HG02798 (cell line): ENCODE measurements at regions not wholly inside any gene's neighbourhood (a gene's known extent, or its start where the extent isn't known, plus 50 kb on each side); places are given as distances from the start of the nearest gene placed in this dataset.

Experiments used
- ATAC-seq: cut with Tn5 transposase; IDR thresholded peaks from one replicate; pipeline ENCODE4 v1.9.1; 2021; ENCODE audit warnings: mild to moderate bottlenecking; ENCODE audit not compliant: unreplicated experiment, poor library complexity

DNA sequence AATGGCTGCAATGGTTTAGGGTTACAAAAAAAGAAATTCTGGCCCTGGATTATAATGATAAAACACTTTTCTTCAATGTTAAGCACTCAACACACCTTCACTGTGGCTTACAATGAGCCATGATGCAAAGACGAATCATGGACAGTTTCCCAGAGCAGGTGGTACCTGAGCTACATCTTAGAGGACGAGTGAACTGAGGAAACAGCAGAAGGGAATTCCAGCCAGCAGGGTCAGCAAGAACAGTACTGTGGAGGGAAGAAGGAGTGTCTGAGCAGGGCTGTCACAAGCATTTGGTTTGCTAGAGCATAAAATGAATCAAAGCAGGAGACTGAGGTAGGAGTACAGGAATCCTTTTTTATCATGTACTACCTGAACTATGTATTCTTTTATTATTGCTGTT is 332.8 kb upstream of the C11orf87 start:
- ATAC-seq, result no peak

DNA sequence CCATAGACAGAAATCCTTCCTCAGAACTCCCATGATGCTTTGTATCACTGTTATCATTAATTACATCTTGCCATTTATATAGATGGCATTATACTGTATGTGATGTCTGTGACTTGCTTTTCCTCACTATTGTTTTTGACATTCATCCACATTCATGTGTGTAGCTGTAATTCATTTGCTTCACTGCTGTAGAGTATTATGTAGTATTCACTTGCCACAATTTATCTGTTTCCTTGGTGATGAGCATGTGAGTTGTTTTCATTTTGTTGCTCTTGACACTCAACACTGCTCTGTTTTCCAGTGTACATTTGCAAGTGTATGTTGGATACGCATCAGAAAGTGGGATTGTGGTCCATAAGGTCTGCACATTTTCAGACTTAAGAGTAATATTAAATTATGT is 328.6 kb upstream of the C11orf87 start:
- no peak for ATAC-seq

- no peak for ATAC-seq
Measured at GRCh38 chr11:109096266-109096665, 325.7 kb upstream of the C11orf87 start.

DNA sequence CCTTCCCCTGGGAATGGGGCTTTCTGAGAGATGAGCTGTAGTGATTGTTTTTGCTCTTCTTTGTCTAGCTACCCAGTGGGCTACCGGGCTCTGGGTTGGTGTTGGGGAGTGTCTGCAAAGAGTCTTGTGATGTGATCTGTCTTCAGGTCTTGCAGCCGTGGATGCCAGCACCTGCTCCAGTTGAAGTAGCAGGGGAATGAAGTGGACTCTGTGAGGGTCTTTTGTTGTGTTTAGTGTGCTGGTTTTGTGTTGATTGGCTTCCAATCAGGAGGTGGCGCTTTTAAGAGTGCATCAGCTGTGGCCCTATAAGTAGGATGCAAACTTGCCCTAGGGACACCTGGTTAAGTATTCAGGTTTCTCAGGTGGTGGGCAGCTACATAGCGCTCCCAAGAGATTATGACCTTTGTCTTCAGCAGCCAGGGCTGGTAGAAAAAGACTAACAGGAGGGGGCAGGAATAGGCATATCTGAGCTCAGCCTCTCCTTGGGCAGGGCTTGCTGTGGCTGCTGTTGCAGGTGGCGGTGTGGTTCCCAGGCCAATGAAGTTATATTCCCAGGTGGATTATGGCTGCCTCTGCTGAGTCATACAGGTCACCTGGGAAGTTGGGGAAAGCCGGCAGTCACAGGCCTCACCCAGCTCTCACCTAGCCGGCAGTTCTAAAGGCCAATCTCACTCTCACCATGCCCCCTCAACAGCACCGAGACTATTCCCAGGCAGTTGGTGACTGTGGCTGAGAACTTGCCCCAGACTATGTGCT is 315.7 kb upstream of the C11orf87 start:
- no peak for ATAC-seq

- no peak for ATAC-seq
Measured at GRCh38 chr11:109109150-109109549, 312.8 kb upstream of the C11orf87 start.

- no peak for ATAC-seq
Measured at GRCh38 chr11:109109571-109110315, 312.2 kb upstream of the C11orf87 start.

DNA sequence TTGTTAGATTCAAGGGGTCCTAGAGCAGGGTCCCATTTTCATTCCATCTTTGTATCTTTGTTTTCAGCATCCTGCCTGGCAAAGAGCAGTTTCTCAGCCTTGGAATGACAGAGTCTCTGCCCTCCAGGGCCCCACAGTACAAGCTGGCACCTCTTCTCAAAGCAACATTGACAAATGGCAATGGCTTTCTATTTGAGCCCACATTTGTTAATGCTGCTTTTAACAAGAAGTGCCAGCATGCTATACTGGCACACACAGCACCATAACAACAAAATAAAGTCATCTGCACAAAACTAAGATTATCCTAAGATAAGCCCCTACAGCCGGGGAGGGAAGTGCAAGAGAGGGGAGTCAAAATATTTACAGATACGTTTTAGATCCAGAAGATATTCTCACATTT is 309.7 kb upstream of the C11orf87 start:
- ATAC-seq, result no peak

DNA sequence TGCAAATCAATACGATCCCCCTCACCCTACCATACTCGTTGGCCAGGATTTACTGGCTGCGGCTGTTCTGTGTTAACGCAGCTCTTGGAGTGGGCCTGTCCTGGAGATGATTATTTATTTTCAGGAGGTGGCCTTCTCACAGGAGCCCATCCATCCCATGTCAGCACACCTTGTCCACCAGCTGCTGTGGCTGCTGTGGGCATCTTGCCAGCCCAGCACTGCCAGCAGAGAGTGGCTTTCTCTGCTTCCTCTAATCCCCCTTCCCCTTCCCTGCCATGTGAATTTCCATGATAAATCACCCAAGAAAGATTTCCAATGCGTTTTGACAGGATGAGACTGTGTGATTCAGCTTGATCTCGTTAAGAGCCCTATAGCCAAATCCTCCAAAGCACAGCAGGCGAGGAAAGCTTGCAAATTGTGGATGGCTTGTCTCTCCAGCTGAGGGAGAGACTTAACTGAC is 309.1 kb upstream of the C11orf87 start:
- no peak for ATAC-seq

- ATAC-seq, result no peak
Measured at GRCh38 chr11:109120341-109120740, 301.6 kb upstream of the C11orf87 start.

DNA sequence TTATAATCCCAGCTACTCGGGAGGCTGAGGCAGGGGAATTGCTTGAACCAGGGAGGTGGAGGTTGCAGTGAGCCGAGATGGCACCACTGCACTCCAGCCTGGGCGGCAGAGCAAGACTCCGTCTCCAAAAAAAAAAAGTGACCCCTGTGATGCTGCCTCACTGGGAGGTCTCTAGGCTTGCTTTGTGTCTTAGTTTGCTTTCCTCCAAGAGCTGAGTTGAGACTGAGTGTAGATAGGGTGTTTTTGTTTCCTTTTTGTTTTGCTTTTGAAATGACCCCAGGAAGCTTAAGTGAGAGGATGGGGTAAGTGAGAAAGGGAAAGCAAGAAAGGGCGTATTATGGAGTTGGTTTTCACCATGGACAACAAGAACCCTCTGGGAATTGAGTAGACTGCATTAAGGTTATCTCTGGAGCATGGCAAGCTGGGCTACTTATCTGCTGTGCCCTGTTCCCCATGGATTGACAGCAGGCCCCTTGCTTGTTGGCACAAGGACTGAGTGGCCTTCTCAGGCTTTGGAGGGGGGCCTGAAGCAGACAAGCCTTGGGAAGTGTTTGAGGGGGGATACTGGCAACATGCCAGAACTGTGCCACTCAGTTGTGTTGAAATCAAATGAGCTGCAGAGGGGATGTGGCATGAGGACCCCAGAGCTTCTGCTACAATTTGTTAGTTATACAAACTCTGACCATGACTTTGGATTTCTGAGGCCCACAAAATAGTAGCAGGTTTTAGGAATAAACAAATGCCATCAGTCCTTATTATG is 300.6 kb upstream of the C11orf87 start:
- ATAC-seq, result no peak

GRCh38 chr11:109123816-109124787 is 297.9 kb upstream of the C11orf87 start:
- ATAC-seq, result no peak

GRCh38 chr11:109130910-109131309 is 291.1 kb upstream of the C11orf87 start:
- ATAC-seq, result no peak

- no peak for ATAC-seq
Measured at GRCh38 chr11:109132539-109132938, 289.5 kb upstream of the C11orf87 start.

- no peak for ATAC-seq
Measured at GRCh38 chr11:109133159-109133558, 288.8 kb upstream of the C11orf87 start.

DNA sequence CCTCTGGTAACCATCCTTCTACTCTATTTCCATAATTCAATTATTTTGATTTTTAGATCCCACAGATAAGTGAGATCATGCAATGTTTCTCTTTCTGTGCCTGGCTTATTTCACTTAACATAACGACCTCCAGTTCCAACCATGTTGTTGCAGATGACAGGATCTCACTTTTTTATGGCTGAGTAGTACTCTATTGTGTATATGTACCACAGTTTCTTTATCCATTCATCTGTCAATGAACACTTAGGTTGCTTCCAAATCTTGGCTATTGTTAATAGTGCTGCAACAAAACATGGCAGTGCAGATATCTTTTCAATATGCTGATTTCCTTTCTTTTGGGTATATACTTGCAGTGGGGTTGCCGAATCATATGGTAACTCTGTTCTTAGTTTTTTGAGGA is 286.4 kb upstream of the C11orf87 start:
- ATAC-seq, result no peak

DNA sequence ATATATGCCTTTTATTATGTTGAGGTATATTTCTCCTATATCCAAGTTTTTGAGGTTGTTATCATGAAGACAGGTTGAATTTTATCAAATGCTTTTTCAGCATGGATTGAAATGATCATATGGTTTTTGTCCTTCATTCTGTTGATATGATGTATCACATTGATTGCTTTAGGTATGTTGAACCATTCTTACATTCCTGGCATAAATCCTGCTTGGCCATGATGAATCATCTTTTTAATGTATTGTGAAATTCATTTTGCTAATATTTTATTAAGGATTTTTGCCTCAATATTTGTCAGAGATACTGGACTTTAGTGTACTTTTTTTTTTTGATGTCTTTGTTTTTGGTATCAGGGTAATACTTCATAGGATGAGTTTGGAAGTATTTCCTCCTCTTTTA is 283.8 kb upstream of the C11orf87 start:
- ATAC-seq, result no peak

DNA sequence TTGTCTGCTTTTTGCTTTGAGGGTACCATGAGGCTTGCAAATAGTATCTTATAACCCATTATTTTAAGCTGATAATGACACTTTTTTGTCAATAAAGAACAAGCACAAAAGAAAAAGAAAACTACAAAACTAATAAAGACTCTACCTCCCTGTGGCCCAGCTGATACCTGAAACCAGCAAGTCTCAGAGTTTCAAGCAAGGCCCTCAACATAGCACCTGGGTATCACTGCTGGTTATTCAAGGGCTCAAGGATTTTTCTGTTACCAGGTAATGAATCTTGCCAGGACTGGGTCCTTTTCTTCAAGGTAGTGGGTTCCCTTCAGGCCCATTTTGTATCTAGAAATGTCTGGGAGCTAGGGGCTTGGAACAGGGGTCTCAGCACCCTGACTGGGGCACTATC is 281.6 kb upstream of the C11orf87 start:
- ATAC-seq, result no peak

DNA sequence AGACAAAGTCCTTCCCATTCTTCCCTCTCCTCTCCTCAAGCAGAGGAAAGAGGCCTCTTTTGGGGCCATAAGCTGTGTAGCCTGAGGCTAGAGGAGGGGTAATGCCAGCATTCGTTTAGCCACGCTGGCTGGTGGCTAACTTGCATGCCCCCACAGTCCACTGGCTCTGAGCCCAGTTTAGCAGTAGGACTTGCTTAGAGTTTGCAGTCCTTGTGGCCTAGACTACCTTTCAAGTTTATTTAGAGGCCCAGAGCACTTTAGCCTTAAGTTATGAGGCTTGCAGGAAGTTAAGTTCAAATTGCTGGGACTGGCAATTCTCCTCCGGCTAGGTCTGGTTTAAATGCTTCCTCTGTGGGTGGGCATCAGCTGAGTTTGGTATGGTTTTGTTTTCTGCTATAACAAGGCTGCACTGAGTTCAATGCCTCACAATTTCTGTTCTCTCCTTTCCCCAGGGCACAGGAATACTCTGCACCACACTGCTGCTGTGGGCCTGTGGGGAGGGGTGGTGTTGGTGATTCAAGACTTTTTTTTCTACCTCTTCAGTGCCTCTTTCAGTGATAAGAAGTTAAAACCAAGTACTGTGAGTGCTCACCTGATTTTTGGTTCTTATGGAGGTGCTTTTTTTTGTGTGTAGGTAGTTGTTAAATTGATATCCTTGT is 281.0 kb upstream of the C11orf87 start:
- no peak for ATAC-seq

DNA sequence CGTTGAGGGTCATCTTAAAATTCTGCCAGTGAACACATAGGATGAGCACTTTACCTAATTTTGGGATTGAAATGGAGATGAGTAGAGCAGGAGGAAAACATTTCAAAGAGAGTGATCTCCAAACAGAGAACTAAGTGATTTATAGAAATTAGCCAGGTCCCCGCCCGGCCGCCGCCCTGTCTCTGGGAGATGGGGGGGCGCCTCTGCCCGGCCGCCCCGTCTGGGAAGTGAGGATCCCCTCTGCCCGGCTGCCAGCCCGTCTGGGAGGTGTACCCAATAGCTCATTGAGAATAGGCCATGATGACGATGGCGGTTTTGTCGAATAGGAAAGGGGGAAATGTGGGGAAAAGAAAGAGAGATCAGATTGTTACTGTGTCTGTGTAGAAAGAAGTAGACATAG is 276.7 kb upstream of the C11orf87 start:
- ATAC-seq, result no peak
